K562 (cell line): ENCODE measurements at regions not wholly inside any gene's neighbourhood (a gene's known extent, or its start where the extent isn't known, plus 50 kb on each side); places are given as distances from the start of the nearest gene placed in this dataset.

Source experiments
- ATAC-seq: fragments of 200-7000 bp; cut with Tn5 transposase; 3 replicates; pipeline ENCODE4 v1.9.1; 2020; ENCODE audit warnings: moderate library complexity
- BruUV-seq: library from RNA; stranded (reverse); fragments of 400-500 nt; replicated peaks from 2 replicates; lab custom pipeline; 2021; lab: Mats Ljungman, UMichigan
- CTCF ChIA-PET: fragments of 300-600 bp; formaldehyde crosslinking; extraction: SDS; loops from one replicate; lab custom pipeline; 2021; ENCODE audit warnings: low intra/inter-chr PET ratio; lab: Yijun Ruan, JAX
- POLR2A ChIA-PET: fragments of 300-600, 350-650 bp; sonication (Branson Sonifier 250); formaldehyde crosslinking; extraction: SDS; loops from one replicate; lab custom pipeline; 2021; ENCODE audit warnings: antibody characterized with exemption, inconsistent platforms; lab: Yijun Ruan, JAX
- DNase-seq, 4 experiments: peaks; one replicate each; pipeline versions ENCODE4 v3.0.0 to v3.0.0-alpha.2; 2011 to 2018; ENCODE audit warnings: low spot score in 3 of 4, mixed read lengths in 3 of 4; ENCODE audit errors: extremely low read depth in 1 of 4
- FAIRE-seq: peaks from 2 replicates; lab custom pipeline; 2011; peaks lifted over from hg19 to GRCh38; lab: Jason Lieb, UNC
- H2AFZ ChIP-seq: 2 replicates; pipeline ENCODE4 v1.6.0; 2011; ENCODE audit warnings: low read depth, low read length, control low read depth, inconsistent platforms
- H3K27ac ChIP-seq: fragments of 200-600 bp; 3 replicates; pipeline ENCODE4 v1.8.0; 2011; ENCODE audit warnings: low read depth, mild to moderate bottlenecking, control low read depth, inconsistent platforms, low read length, moderate library complexity, mixed read lengths; ENCODE audit errors: extremely low read depth
- H3K27me3 ChIP-seq, 2 experiments: fragments of 300-600 bp in 1 of 2; 2 replicates in 1 of 2; 3 replicates in 1 of 2; pipeline versions ENCODE4 v1.6.0 to v1.8.0; 2011; ENCODE audit warnings: inconsistent platforms in 2 of 2, low read length in 2 of 2, mild to moderate bottlenecking in 1 of 2, mixed read lengths in 1 of 2, moderate library complexity in 1 of 2; ENCODE audit not compliant: control insufficient read depth in 2 of 2, insufficient read depth in 2 of 2
- H3K36me3 ChIP-seq: fragments of 300-600 bp; 3 replicates; pipeline ENCODE4 v1.8.0; 2011; ENCODE audit warnings: mild to moderate bottlenecking, low read length, inconsistent platforms; ENCODE audit not compliant: control insufficient read depth, insufficient read depth
- H3K4me1 ChIP-seq, 2 experiments: fragments of 200-600 bp in 1 of 2; replicated peaks in 1 of 2; 2 replicates in 1 of 2; 3 replicates in 1 of 2; pipeline versions ENCODE4 v1.5.1 to v1.8.0; 2011; ENCODE audit warnings: inconsistent platforms in 2 of 2, low read length in 2 of 2, mild to moderate bottlenecking in 1 of 2, mixed read lengths in 1 of 2, moderate library complexity in 1 of 2; ENCODE audit not compliant: control insufficient read depth in 2 of 2, insufficient read depth in 2 of 2
- H3K4me2 ChIP-seq: 2 replicates; pipeline ENCODE4 v1.6.1; 2011; ENCODE audit warnings: low read length, control low read depth, inconsistent platforms, mixed read lengths; ENCODE audit not compliant: insufficient read depth
- H3K4me3 ChIP-seq: fragments of 200-600 bp; sonication (generic), shearing (Covaris generic); 2 replicates; pipeline ENCODE4 v1.5.1; 2016; ENCODE audit warnings: control low read depth, inconsistent platforms
- H3K79me2 ChIP-seq: fragments of 200-600 bp; 3 replicates; pipeline ENCODE4 v1.8.0; 2011; ENCODE audit warnings: low read length, inconsistent platforms; ENCODE audit not compliant: control insufficient read depth, insufficient read depth
- H3K9ac ChIP-seq, 2 experiments: 2 replicates each; pipeline versions ENCODE4 v1.6.0 to v1.6.1; 2011; ENCODE audit warnings: low read depth in 2 of 2, low read length in 2 of 2, control low read depth in 1 of 2, inconsistent platforms in 1 of 2, mild to moderate bottlenecking in 1 of 2, mixed read lengths in 1 of 2; ENCODE audit not compliant: insufficient read depth in 1 of 2
- H3K9me1 ChIP-seq: one replicate; pipeline ENCODE4 v1.6.0; 2011; ENCODE audit warnings: inconsistent platforms, mild to moderate bottlenecking, low read length, moderate library complexity; ENCODE audit not compliant: control insufficient read depth, insufficient read depth
- H3K9me3 ChIP-seq: replicated peaks from 2 replicates; pipeline ENCODE4 v1.5.1; 2011; ENCODE audit warnings: low read depth, low read length, inconsistent platforms; ENCODE audit not compliant: control insufficient read depth, insufficient read depth
- H4K20me1 ChIP-seq: replicated peaks from 2 replicates; pipeline ENCODE4 v1.6.1; 2011; ENCODE audit warnings: low read length, inconsistent platforms, mixed read lengths; ENCODE audit not compliant: control insufficient read depth, insufficient read depth
- CREB1 ChIP-seq, 2 experiments: sonication (generic) in 1 of 2; formaldehyde crosslinking in 1 of 2; IDR thresholded peaks; 2 replicates each; pipeline versions ENCODE4 v1.6.1 to v1.8.0; 2012 to 2022; ENCODE audit warnings: inconsistent platforms in 1 of 2, mild to moderate bottlenecking in 1 of 2, missing genetic modification reagents in 1 of 2, moderate library complexity in 1 of 2
- CXXC5 ChIP-seq: fragments of 250-450 bp; sonication (Bioruptor Pico); IDR thresholded peaks from 2 replicates; pipeline ENCODE4 v1.8.0; 2022; ENCODE audit warnings: inconsistent platforms, mild to moderate bottlenecking, moderate library complexity
- ZNF282 ChIP-seq: sonication (generic); formaldehyde crosslinking; IDR thresholded peaks from 2 replicates; pipeline ENCODE4 v1.8.1; 2023; ENCODE audit warnings: missing genetic modification reagents
- ZNF778 ChIP-seq: fragments of 450-650 bp; formaldehyde crosslinking; IDR thresholded peaks from 2 replicates; pipeline ENCODE4 v1.4.0; 2020; ENCODE audit warnings: mild to moderate bottlenecking, moderate library complexity
- WGBS: fragments of 100-300 bp; shearing (Covaris generic); methylation state at CpG from one replicate; pipeline ENCODE4 v1.1.6; 2016; ENCODE audit warnings: low coverage, mixed read lengths; ENCODE audit not compliant: insufficient coverage; ENCODE audit errors: missing lambda C conversion rate; 5-methylcytosine and 5-hydroxymethylcytosine counted together
- in situ Hi-C: fragments of 300-500 bp; cut with MboI; formaldehyde crosslinking; loops from 4 replicates; pipeline ENCODE4 v1.15.0; 2018; ENCODE audit warnings: inconsistent platforms, mixed read lengths
- intact Hi-C: fragments of 100-400 bp; cut with micrococcal nuclease; formaldehyde crosslinking; loops from 2 replicates; pipeline ENCODE4 v1.14.2; 2022
- TF ChIP-seq, protein P1 (sequence below): sonication (generic); formaldehyde crosslinking; IDR thresholded peaks from 2 replicates; pipeline ENCODE4 v1.8.0; 2023; ENCODE audit warnings: mild to moderate bottlenecking, missing genetic modification reagents
- TF ChIP-seq, protein P2 (sequence below): fragments of 250-450 bp; sonication (Bioruptor Pico); IDR thresholded peaks from 2 replicates; pipeline ENCODE4 v1.8.0; 2022; ENCODE audit warnings: inconsistent platforms, mild to moderate bottlenecking, moderate library complexity, borderline replicate concordance

GRCh38 chrX:79570524-79571240, 203.5 kb upstream of the ITM2A start:
- no peak for DNase-seq
- Histone ChIP-seq H3K4me2 (no peak overlapping the region), H3K9me3 (no peaks in the 10 kb centered on the region), H2AFZ (no peak overlapping the region), H3K27ac (no peak overlapping the region), H3K9ac (no peak overlapping the region), H3K9me1 (no peaks in the 10 kb centered on the region), H3K4me3 (no peak overlapping the region), H3K79me2 (no peaks in the 10 kb centered on the region), H3K27me3 (no peaks in the 10 kb centered on the region), H3K36me3 (no peaks in the 10 kb centered on the region), H4K20me1 (no peaks in the 10 kb centered on the region), H3K4me1 (no peaks in the 10 kb centered on the region)
- TF ChIP-seq CXXC5 (CRISPR knock-in tag) (no peak), ZNF778 (no peak), CREB1 (IDR thresholded peaks at IDR 0.05) (no peak), CREB1 (CRISPR knock-in tag; IDR thresholded peaks at IDR 0.05) (no peak), ZNF282 (CRISPR knock-in tag) (no peak)
- TF ChIP-seq, protein P1, sequence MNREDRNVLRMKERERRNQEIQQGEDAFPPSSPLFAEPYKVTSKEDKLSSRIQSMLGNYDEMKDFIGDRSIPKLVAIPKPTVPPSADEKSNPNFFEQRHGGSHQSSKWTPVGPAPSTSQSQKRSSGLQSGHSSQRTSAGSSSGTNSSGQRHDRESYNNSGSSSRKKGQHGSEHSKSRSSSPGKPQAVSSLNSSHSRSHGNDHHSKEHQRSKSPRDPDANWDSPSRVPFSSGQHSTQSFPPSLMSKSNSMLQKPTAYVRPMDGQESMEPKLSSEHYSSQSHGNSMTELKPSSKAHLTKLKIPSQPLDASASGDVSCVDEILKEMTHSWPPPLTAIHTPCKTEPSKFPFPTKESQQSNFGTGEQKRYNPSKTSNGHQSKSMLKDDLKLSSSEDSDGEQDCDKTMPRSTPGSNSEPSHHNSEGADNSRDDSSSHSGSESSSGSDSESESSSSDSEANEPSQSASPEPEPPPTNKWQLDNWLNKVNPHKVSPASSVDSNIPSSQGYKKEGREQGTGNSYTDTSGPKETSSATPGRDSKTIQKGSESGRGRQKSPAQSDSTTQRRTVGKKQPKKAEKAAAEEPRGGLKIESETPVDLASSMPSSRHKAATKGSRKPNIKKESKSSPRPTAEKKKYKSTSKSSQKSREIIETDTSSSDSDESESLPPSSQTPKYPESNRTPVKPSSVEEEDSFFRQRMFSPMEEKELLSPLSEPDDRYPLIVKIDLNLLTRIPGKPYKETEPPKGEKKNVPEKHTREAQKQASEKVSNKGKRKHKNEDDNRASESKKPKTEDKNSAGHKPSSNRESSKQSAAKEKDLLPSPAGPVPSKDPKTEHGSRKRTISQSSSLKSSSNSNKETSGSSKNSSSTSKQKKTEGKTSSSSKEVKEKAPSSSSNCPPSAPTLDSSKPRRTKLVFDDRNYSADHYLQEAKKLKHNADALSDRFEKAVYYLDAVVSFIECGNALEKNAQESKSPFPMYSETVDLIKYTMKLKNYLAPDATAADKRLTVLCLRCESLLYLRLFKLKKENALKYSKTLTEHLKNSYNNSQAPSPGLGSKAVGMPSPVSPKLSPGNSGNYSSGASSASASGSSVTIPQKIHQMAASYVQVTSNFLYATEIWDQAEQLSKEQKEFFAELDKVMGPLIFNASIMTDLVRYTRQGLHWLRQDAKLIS, result no peak
- TF ChIP-seq, protein P2, sequence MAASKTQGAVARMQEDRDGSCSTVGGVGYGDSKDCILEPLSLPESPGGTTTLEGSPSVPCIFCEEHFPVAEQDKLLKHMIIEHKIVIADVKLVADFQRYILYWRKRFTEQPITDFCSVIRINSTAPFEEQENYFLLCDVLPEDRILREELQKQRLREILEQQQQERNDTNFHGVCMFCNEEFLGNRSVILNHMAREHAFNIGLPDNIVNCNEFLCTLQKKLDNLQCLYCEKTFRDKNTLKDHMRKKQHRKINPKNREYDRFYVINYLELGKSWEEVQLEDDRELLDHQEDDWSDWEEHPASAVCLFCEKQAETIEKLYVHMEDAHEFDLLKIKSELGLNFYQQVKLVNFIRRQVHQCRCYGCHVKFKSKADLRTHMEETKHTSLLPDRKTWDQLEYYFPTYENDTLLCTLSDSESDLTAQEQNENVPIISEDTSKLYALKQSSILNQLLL, result no peak
- WGBS, result 0% methylated on average over 5 of the region's 8 CpGs
- ChIA-PET CTCF (no interaction called here), POLR2A (interaction anchor here (0.7 kb wide), 1 partner anchor 442 kb away, joined by 3 read pairs; no protein-coding TSS in a partner anchor)
- no TSS peak for BruUV-seq
- intact Hi-C loops (no loop called here), in situ Hi-C loops (no loop called here)
- no peak for FAIRE-seq
- no peak for ATAC-seq
